ENCODE measurements at regions not wholly inside any gene's neighbourhood (a gene's known extent, or its start where the extent isn't known, plus 50 kb on each side); places are given as distances from the start of the nearest gene placed in this dataset.

- TF ChIP-seq EGR1 (IDR thresholded peaks at IDR 0.05; ENCODE audit: low read depth in 2 of 2) (no peak), MAX (IDR thresholded peaks at IDR 0.05) (no peak), CTCF (IDR thresholded peaks at IDR 0.05; ENCODE audit: low read depth, low read length, missing input control) (no peak), ZBTB33 (IDR thresholded peaks at IDR 0.05) (no peak), RAD21 (IDR thresholded peaks at IDR 0.05) (no peak), ATF3 (IDR thresholded peaks at IDR 0.05) (no peak), JUND (IDR thresholded peaks at IDR 0.05) (no peak), REST (IDR thresholded peaks at IDR 0.05) (no peak), NR2F2 (IDR thresholded peaks at IDR 0.05) (no peak), SP1 (IDR thresholded peaks at IDR 0.05) (no peak), YY1 (IDR thresholded peaks at IDR 0.05) (no peak), GABPA (IDR thresholded peaks at IDR 0.05 in 1 of 2, conservative IDR thresholded peaks at IDR 0.05 in 1 of 2) (no peak), TAF1 (conservative IDR thresholded peaks at IDR 0.05) (no peak)
Observed at GRCh38 chr18:61085036-61085435, 248.2 kb upstream of the CDH20 start.
